GM19468 (cell line): ENCODE measurements at regions not wholly inside any gene's neighbourhood (a gene's known extent, or its start where the extent isn't known, plus 50 kb on each side); places are given as distances from the start of the nearest gene placed in this dataset.

ENCODE experiments used
- ATAC-seq: cut with Tn5 transposase; IDR thresholded peaks from one replicate; pipeline ENCODE4 v1.9.1; 2021; ENCODE audit warnings: mild to moderate bottlenecking, moderate library complexity, moderate number of reproducible peaks; ENCODE audit not compliant: unreplicated experiment; ENCODE audit errors: extremely low read depth

- ATAC-seq = no peak
Observed at GRCh38 chr12:24042651-24043050, 93.2 kb upstream of the SOX5 start.

- no peak for ATAC-seq
Observed at GRCh38 chr12:24039113-24039525, 89.6 kb upstream of the SOX5 start.

- no peak for ATAC-seq
Observed at GRCh38 chr12:24038211-24038997, 88.9 kb upstream of the SOX5 start.

DNA sequence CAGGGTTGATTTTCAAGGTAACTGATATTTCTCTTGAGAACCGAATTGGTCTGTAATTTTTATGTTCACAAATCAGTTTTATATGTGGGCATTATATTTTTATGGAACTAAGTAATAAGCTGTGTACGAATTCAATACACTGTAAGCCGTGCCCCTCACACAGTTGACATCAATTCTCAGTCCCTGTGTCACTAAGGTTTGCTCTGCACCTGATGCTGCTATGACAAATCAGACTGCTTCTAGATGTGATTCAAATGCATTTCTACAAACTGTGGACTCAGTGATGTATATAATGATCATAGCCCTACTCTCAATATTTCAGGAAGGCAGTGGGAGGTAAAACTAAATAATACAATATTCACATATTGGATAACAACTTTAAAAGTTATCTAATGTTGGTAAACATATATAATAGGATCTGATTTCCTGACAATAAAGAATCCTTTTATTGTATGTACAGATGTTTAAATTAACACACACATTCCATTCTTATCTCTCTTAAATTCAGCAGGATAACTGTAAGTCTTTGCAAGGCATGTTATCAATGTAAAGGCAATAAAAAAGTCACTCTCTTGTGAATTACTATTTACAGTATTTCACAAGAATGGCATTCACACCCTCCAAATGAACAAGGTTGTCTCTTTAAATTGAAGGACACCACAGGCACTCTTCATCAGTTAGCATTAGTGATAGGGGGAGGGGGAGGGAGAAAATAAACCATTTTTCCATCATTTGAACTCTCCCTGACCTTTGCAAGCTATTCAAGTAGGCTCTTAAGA, 87.2 kb upstream of the SOX5 start:
- no peak for ATAC-seq

DNA sequence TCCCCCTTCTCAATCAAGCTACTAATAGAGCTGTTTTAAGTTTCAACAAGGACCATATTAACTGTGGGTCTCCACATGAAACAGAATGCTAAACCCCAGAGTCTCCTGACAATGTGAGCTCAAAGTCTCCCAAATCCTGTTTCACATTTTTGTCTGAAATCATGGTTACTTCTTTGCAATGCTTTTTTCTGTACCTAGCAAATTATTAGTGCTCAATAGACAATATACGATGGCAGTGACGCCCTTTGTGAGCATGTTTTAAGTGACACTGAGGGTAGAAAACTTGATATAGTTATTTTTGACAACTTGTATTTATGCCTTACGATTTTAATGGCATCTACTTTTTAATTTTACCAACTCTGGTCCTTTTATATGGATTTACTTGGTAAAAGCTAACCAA, 85.4 kb upstream of the SOX5 start:
- ATAC-seq = no peak

DNA sequence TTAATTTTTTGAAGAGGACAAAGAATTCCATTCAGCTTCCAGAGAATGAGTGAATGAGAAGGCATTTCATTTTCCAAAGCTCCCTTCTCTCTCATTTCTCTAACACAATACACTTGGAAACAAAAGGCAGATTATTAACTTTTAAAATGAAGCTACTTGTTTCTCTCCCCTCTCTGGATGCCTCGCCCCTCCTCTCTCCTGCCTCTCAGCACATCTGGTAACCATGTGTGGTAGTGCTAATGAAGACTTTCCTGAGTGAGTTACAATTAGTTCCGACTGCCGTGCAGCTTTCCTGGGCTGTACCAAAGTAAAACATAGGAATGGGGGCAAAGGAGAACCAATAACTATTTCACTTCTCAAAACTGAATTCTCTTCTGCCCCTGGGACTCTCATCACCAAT, 84.7 kb upstream of the SOX5 start:
- ATAC-seq = no peak

DNA sequence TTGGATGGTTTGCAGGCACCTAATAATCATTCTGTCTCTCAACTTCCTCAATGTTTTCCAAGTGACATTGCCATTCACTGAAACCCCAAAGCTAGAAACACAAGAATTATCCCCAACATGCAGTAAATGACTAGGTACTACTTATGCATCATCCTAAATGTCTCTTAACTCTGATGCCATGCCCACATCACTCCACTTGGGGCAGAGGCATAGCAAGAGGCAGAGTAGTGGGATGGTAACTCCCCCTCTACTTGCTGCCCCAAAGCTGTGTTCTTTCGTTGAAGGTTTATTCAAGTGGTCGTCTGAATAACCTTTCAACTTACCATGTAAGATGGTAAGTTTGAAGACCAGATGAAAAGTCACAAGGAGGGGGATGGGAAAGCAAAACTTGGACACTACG, 77.9 kb upstream of the SOX5 start:
- ATAC-seq = no peak

DNA sequence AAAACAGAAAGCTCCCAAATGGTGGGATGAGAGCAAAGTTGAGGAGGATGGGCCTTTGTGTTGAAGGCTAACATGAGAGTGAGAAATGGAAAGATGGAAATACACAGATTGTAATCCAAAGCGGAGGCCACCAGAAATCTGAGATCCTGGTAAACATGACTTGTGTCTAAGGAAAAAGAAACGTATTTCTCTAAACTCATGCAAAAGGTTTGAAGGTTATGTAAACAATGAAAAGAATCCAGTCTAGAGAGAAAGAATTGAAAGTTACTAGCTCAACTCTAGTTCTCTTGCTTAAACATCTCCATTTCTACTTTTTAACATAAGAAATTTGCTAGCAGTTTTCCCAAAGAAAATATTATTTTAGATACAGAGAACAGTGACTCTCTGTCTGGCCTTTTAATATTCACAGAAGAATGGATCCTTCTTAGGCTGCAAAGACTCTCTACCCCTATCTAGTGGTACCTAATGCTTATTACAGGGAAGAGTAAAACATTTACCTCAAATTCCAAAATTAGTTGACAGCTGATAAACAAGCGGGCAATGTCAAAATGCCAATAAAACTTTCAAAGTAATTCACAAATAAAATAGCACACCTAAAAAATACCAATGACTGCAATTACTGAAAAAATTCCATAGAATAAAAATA, 75.8 kb upstream of the SOX5 start:
- no peak for ATAC-seq

GRCh38 chr12:24023081-24023480, 73.6 kb upstream of the SOX5 start:
- ATAC-seq = no peak

- ATAC-seq = no peak
Observed at GRCh38 chr12:24021164-24021502, 71.7 kb upstream of the SOX5 start.

DNA sequence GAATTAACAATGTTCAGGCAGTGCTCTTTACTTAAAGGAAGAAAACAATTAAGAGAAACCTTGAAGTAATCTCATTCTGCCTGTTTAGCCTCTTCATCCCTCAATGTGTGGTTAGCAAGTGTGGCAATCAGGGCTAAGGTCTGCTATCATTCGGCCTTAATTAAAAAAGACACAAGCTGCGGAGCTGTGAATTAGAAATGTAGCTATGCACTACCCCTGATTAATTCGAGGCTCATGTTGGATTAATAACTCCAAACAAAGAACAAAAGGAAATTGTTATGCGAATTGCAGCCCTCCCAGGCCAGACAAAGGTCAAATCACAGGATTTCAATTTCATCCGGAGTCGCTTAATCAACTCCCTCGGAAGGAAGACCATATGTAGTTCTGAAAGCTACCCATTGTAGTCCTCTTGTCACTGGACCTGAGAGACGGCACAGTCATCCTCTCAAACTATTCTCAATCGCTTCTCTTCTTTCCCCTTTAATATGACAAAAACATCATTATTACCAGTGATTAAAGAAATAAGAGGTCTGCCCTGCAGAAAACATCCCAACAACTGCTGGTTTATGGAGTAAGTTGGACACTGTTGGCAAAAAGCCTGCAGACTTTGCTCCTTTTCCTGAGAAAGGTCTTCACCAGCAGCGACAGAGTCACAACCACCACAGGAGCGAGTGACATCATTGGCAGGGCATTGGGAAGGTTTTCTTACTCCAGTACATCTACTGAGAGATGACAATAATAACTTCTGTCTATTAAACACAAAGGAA, 71.1 kb upstream of the SOX5 start:
- no peak for ATAC-seq

DNA sequence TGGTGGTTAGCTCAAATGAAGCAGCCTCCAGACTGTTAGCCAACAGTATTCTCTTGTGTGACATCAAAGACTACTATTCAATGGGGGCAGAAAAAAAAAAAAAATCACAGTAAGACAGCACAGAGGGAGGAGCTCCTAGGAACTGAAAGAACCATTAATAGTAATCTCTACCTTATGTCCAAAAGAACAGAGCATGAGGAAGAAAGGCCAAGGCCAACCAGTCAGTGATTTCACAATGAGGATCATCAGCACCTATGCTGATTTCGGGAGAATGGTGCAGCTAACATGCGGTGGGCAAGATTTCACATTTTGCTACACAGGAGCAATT, 66.3 kb upstream of the SOX5 start:
- no peak for ATAC-seq

DNA sequence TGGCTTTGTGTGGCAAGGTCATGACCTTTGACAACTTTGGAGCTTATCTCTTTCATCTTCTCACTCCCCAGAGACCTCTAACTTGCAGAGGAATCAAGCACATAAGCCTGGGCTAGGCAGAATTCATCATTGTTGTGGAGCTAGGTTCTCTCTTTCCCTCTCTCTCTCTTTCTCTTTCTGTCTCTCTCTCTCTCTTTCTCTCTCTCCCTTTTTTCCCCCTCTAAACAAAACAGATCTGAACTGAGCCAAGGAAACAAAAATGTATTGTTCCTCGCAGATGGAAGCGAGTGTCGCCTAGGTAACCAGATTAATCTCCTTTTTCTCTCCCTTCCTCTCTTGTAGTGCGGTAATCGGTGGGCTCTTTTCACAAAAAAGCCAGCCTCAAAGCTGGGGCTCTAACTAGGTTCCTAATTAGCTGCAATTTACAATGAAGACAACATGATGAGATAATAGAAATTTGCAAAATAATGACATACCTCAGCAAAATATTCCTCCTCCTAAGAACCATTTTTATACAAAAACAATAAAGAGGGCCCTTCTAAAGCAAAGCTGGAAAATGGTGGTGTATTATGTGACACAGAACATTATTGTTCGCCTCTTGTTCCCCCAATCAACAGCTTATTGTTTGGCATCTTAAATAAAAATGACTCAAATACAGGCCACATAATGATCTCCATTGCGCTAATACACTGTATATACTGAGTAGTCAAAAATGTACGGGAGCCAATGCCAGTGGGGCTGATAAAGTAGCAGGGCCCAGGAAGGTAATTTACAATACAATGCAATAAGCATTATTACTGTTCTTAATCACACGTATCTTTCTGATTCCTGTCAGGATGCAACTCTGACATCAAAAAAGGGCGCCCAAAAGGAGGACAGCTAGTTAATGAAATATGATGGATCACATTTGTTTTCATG, 65.7 kb upstream of the SOX5 start:
- ATAC-seq = no peak

DNA sequence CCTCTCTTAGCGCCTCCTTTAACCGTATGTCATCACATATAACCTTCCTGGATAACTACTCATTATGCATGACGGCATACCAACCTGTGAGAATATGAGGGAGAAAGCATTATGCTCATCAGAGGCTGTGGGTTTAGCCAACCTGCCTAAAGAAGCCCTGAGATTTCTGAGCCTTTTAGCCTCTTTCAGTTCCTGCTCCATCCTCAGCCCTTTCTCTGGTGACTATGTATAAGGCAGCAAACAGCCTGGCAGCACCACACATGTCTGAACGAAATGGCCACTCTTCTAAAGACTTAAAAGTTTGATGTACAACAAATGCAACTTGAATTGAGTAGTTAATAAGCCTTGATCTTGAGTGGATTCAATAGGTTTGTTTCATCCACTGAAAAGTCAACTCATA, 64.8 kb upstream of the SOX5 start:
- ATAC-seq = no peak

- ATAC-seq = no peak
Observed at GRCh38 chr12:24012528-24012927, 63.1 kb upstream of the SOX5 start.

GRCh38 chr12:24011927-24012507, 62.5 kb upstream of the SOX5 start:
- ATAC-seq = no peak

DNA sequence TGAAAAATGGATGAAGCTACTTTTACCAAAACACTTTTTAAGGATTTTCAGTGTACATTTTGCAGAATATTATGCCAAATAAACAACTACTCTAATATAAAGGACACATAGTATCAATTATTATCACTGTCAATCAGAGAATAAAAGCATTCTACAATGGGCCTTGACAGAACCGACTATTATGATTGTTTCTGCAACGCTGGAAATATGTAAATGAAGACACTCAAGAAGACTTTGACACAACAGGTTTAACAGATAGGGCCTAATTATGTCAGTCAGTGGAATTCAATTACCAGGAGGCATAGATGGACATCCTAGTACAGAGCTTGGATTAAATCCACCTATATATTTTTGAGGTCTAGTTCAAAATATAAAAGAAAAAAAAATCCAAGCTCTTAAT, 58.7 kb upstream of the SOX5 start:
- no peak for ATAC-seq
